Testis (tissue), 2 donors: ENCODE measurements at regions not wholly inside any gene's neighbourhood (a gene's known extent, or its start where the extent isn't known, plus 50 kb on each side); places are given as distances from the start of the nearest gene placed in this dataset.

Experiments used
- DNase-seq: peaks from one replicate; pipeline ENCODE4 v3.0.0-alpha.2; 2019
- H3K27ac ChIP-seq, 2 donors: fragments of 200-600 bp; sonication (generic); one replicate each; pipeline ENCODE4 v1.5.1; 2019
- H3K27me3 ChIP-seq: fragments of 200-600 bp; sonication (generic); one replicate; pipeline ENCODE4 v1.5.1; 2019
- H3K36me3 ChIP-seq: fragments of 200-600 bp; sonication (generic); one replicate; pipeline ENCODE4 v1.5.1; 2017; ENCODE audit warnings: low read depth; ENCODE audit errors: missing control alignments
- H3K4me1 ChIP-seq: fragments of 200-600 bp; sonication (generic); one replicate; pipeline ENCODE4 v1.5.1; 2019
- H3K4me3 ChIP-seq, 2 donors: fragments of 200-600 bp; sonication (generic); one replicate each; pipeline ENCODE4 v1.5.1; 2017 to 2019
- H3K9me3 ChIP-seq: fragments of 200-600 bp; sonication (generic); one replicate; pipeline ENCODE4 v1.5.1; 2017
- CTCF ChIP-seq, 3 experiments: fragments of 450-650 bp in 2 of 3; fragments of 200-600 bp in 1 of 3; sonication (generic) in 1 of 3; IDR thresholded peaks; one replicate each; pipeline ENCODE4 v1.5.1; 2016 to 2019; ENCODE audit warnings: antibody characterized with exemption in 3 of 3, mild to moderate bottlenecking in 2 of 3, moderate library complexity in 1 of 3
- POLR2A ChIP-seq: fragments of 450-650 bp; IDR thresholded peaks from one replicate; pipeline ENCODE4 v1.6.1; 2017; ENCODE audit warnings: antibody characterized with exemption, mild to moderate bottlenecking, moderate library complexity
- WGBS, 2 donors: methylation state at CpG; one replicate each; pipeline ENCODE4 v1.1.5; 2018; 5-methylcytosine and 5-hydroxymethylcytosine counted together
- intact Hi-C: fragments of 100-400 bp; cut with DNase I; formaldehyde crosslinking; loops from one replicate; pipeline ENCODE4 v1.15.1; 2023; ENCODE audit warnings: low total_unique reads

GRCh38 chr5:2140501-2141175 is 257.9 kb upstream of the IRX4 start:
- 73 to 79% methylated on average over 25 of the region's 25 CpGs for WGBS, 2 donors
- TF ChIP-seq CTCF (IDR thresholded peaks at IDR 0.05) (no peak), POLR2A (no peak)

GRCh38 chr5:2139478-2139877 is 256.8 kb upstream of the IRX4 start:
- Histone ChIP-seq H3K4me3 (no peak overlapping the region), H3K27ac (no peak overlapping the region), H3K4me1 (peaks cover 7% of the 10 kb centered on the region), H3K27me3 (no peaks in the 10 kb centered on the region), H3K9me3 (no peaks in the 10 kb centered on the region), H3K36me3 (no peaks in the 10 kb centered on the region)
- WGBS, 2 donors, result 75 to 92% methylated on average over 4 to 5 of the region's 5 CpGs
- DNase-seq, result no peak
- TF ChIP-seq CTCF (IDR thresholded peaks at IDR 0.05) (no peak), POLR2A (no peak)
- intact Hi-C loops, result no loop called here

More at GRCh38 chr5:2140501-2141175, 257.9 kb upstream of the IRX4 start:
- Histone ChIP-seq H3K36me3 (no peaks in the 10 kb centered on the region), H3K4me1 (no peaks in the 10 kb centered on the region), H3K9me3 (no peaks in the 10 kb centered on the region), H3K27me3 (no peaks in the 10 kb centered on the region), H3K4me3 (no peak overlapping the region), H3K27ac (no peak overlapping the region)
- DNase-seq, result no peak
- intact Hi-C loops, result no loop called here

- DNase-seq, result no peak
- 87 to 93% methylated on average over 12 of the region's 12 CpGs for WGBS, 2 donors
- intact Hi-C loops, result no loop called here
- Histone ChIP-seq H3K36me3 (no peaks in the 10 kb centered on the region), H3K4me1 (peaks cover 7% of the 10 kb centered on the region), H3K27me3 (no peaks in the 10 kb centered on the region), H3K27ac (no peak overlapping the region), H3K9me3 (no peaks in the 10 kb centered on the region), H3K4me3 (no peak overlapping the region)
- no peak for TF ChIP-seq POLR2A
Measured at GRCh38 chr5:2138896-2139295, 256.2 kb upstream of the IRX4 start.

- H3K36me3 ChIP-seq, result no peaks in the 10 kb centered on the region
- 81% methylated on average over 13 to 21 of the region's 21 CpGs for WGBS, 2 donors
- no peak overlapping the region for H3K27ac ChIP-seq
- TF ChIP-seq POLR2A, result no peak
- DNase-seq, result no peak
- peaks cover 7% of the 10 kb centered on the region for H3K4me1 ChIP-seq
- no peaks in the 10 kb centered on the region for H3K9me3 ChIP-seq
- intact Hi-C loops, result no loop called here
- H3K27me3 ChIP-seq, result no peaks in the 10 kb centered on the region
- no peak overlapping the region for H3K4me3 ChIP-seq
Measured at GRCh38 chr5:2137444-2138050, 254.8 kb upstream of the IRX4 start.

- TF ChIP-seq POLR2A, result no peak
- no peak for TF ChIP-seq CTCF (IDR thresholded peaks at IDR 0.05)
- Histone ChIP-seq H3K4me1 (peaks cover 7% of the 10 kb centered on the region), H3K4me3 (no peak overlapping the region), H3K36me3 (no peaks in the 10 kb centered on the region), H3K27ac (no peak overlapping the region), H3K9me3 (no peaks in the 10 kb centered on the region), H3K27me3 (no peaks in the 10 kb centered on the region)
- 68 to 80% methylated on average over 42 to 44 of the region's 44 CpGs for WGBS, 2 donors
- intact Hi-C loops, result no loop called here
- DNase-seq, result no peak
Measured at GRCh38 chr5:2136728-2137333, 254.1 kb upstream of the IRX4 start.
